Stomach (tissue), 4 donors: ENCODE measurements at regions not wholly inside any gene's neighbourhood (a gene's known extent, or its start where the extent isn't known, plus 50 kb on each side); places are given as distances from the start of the nearest gene placed in this dataset.

Experiments used
- EP300 ChIP-seq: sonication (generic); formaldehyde crosslinking; IDR thresholded peaks from one replicate; pipeline ENCODE4 v1.6.1; 2017; ENCODE audit warnings: antibody characterized with exemption
- POLR2A ChIP-seq, 4 donors: fragments of 450-650 bp; IDR thresholded peaks; one replicate each; pipeline ENCODE4 v1.6.1; 2016; ENCODE audit warnings: antibody characterized with exemption in 4 of 4, control low read depth in 2 of 4, mild to moderate bottlenecking in 1 of 4, moderate library complexity in 1 of 4

DNA sequence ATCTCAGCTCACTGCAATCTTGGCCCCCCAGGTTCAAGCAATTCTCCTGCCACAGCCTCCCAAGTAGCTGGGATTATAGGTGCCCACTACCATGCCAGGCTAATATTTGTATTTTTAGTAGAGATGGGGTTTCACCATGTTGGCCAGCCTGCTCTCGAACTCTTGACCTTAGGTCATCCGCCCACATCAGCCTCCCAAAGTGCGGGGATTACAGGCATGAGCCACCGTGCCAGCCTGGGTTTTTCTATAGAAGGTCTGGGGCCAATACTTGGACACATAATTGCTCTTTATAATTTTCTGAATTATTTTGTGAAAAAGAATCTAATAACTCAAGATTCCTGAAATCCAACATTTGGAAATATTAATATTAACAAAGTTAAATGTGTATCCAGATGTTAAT is 1267.7 kb upstream of the ADGRL4 start:
- TF ChIP-seq POLR2A (IDR thresholded peaks at IDR 0.05) = no peak
- TF ChIP-seq EP300 = no peak
